Type B pancreatic cell (in vitro differentiated cells): ENCODE measurements at regions not wholly inside any gene's neighbourhood (a gene's known extent, or its start where the extent isn't known, plus 50 kb on each side); places are given as distances from the start of the nearest gene placed in this dataset.
"Not testable (repeated sequence)": the region's sequence is repeated elsewhere in the genome, so short reads cannot be mapped to it uniquely, and the experiment has no call there.

ENCODE experiments used
- DNase-seq: peaks from one replicate; pipeline ENCODE4 v3.0.0; 2021; ENCODE audit warnings: mixed read lengths; ENCODE audit not compliant: unreplicated experiment; ENCODE audit errors: extremely low spot score
- H3K27ac Mint-ChIP-seq: 2 replicates; pipeline ENCODE4 v1.8.0; 2021; ENCODE audit warnings: mild to moderate bottlenecking, mixed read lengths
- H3K27me3 Mint-ChIP-seq: 2 replicates; pipeline ENCODE4 v1.8.0; 2021; ENCODE audit warnings: mixed read lengths
- H3K36me3 Mint-ChIP-seq: 2 replicates; pipeline ENCODE4 v1.8.0; 2021; ENCODE audit warnings: mixed read lengths
- H3K4me1 Mint-ChIP-seq: one replicate; pipeline ENCODE4 v1.8.0; 2021; ENCODE audit warnings: mixed read lengths; ENCODE audit not compliant: unreplicated experiment
- H3K4me3 Mint-ChIP-seq: 2 replicates; pipeline ENCODE4 v1.8.0; 2021; ENCODE audit warnings: mild to moderate bottlenecking, mixed read lengths
- H3K9me3 Mint-ChIP-seq: 2 replicates; pipeline ENCODE4 v1.8.0; 2021; ENCODE audit warnings: mixed read lengths
- CTCF ChIP-seq: fragments of 200-600 bp; sonication (generic); conservative IDR thresholded peaks from 2 replicates; pipeline ENCODE4 v1.5.0; 2021; ENCODE audit warnings: antibody characterized with exemption, mild to moderate bottlenecking

- Mint-ChIP-seq H3K4me1 (peaks cover 6% of the 10 kb centered on the region), H3K36me3 (no peaks in the 10 kb centered on the region), H3K27ac (no peak overlapping the region), H3K27me3 (peaks cover 11% of the 10 kb centered on the region), H3K9me3 (no peaks in the 10 kb centered on the region), H3K4me3 (no peak overlapping the region)
- TF ChIP-seq CTCF: no peak
- no peak for DNase-seq
Observed at GRCh38 chr20:41690702-41691101, 72.5 kb upstream of the CHD6 start.

DNA sequence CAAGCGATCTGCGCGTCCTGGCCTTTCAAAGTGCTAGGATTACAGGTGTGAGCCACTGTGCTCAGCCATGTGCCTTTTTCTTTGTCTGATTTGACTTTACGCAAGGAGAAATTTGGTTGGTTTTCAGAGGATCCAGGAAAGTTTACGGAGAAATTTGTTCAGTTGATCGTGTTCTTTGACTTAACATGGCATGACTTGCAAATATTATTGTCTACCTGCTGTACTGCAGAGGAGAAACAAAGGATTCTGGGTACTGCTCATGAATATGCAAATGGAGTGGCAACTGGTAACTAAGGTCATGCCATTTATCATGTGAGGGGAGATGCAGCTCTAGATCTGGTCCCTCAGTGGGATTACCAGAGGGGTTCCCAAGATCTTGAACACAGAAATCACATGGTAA, 68.8 kb upstream of the CHD6 start:
- DNase-seq: no peak
- H3K27ac Mint-ChIP-seq: no peak overlapping the region
- no peaks in the 10 kb centered on the region for H3K9me3 Mint-ChIP-seq
- no peaks in the 10 kb centered on the region for H3K4me1 Mint-ChIP-seq
- H3K4me3 Mint-ChIP-seq: no peak overlapping the region
- H3K27me3 Mint-ChIP-seq: peaks cover 9% of the 10 kb centered on the region
- TF ChIP-seq CTCF: no peak
- H3K36me3 Mint-ChIP-seq: no peaks in the 10 kb centered on the region

GRCh38 chr20:41685145-41685544, 67.0 kb upstream of the CHD6 start:
- H3K9me3 Mint-ChIP-seq, DNase-seq, H3K27me3 Mint-ChIP-seq, H3K4me1 Mint-ChIP-seq, H3K36me3 Mint-ChIP-seq, H3K4me3 Mint-ChIP-seq, H3K27ac Mint-ChIP-seq: not testable (repeated sequence)

- Mint-ChIP-seq H3K4me3 (no peak overlapping the region), H3K4me1 (no peaks in the 10 kb centered on the region), H3K27ac (no peak overlapping the region), H3K36me3 (no peaks in the 10 kb centered on the region), H3K27me3 (peaks cover 20% of the 10 kb centered on the region), H3K9me3 (no peaks in the 10 kb centered on the region)
- no peak for DNase-seq
- TF ChIP-seq CTCF: no peak
Observed at GRCh38 chr20:41678799-41679198, 60.6 kb upstream of the CHD6 start.

GRCh38 chr20:41672282-41672681, 54.1 kb upstream of the CHD6 start:
- no peaks in the 10 kb centered on the region for H3K9me3 Mint-ChIP-seq
- H3K4me1 Mint-ChIP-seq: no peaks in the 10 kb centered on the region
- no peak overlapping the region for H3K4me3 Mint-ChIP-seq
- no peak overlapping the region for H3K27ac Mint-ChIP-seq
- no peak for DNase-seq
- TF ChIP-seq CTCF: no peak
- H3K27me3 Mint-ChIP-seq: peaks cover 22% of the 10 kb centered on the region
- H3K36me3 Mint-ChIP-seq: no peaks in the 10 kb centered on the region

GRCh38 chr20:41671143-41671542, 53.0 kb upstream of the CHD6 start:
- H3K27ac Mint-ChIP-seq: no peak overlapping the region
- H3K9me3 Mint-ChIP-seq: no peaks in the 10 kb centered on the region
- H3K4me1 Mint-ChIP-seq: no peaks in the 10 kb centered on the region
- no peak for DNase-seq
- no peaks in the 10 kb centered on the region for H3K36me3 Mint-ChIP-seq
- no peak for TF ChIP-seq CTCF
- H3K4me3 Mint-ChIP-seq: no peak overlapping the region
- peaks cover 15% of the 10 kb centered on the region for H3K27me3 Mint-ChIP-seq
